ENCODE measurements at regions not wholly inside any gene's neighbourhood (a gene's known extent, or its start where the extent isn't known, plus 50 kb on each side); places are given as distances from the start of the nearest gene placed in this dataset.

DNA sequence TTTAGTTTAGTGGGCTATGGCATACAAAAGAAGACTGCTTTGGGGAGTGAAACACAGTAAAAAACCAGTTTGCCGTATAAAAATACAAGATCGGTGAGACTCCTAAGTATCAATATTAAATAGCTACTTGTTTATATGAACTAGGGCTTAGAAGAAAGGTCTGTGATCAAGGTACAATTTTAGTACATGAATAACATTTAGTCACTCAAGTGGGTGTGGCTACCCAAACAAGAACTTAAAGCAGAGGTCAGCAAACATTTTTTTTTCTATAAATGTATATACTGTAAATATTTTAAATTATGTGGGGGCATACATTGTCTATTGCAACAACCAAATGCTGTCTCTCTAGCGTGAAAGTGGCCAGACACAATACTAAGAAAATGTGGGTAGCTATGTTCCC is 1452.5 kb upstream of the NUDT12 start:
- no peak overlapping the region for H2AFZ ChIP-seq (replicated peaks; ENCODE audit: low read length, poor library complexity)
- H4K5ac ChIP-seq (ENCODE audit: low read depth, low read length): no peak overlapping the region
- H3K79me1 ChIP-seq (ENCODE audit: low read depth in 1 of 2, low read length in 2 of 2): no peaks in the 10 kb centered on the region
- TF ChIP-seq MXI1 (IDR thresholded peaks at IDR 0.05; ENCODE audit: borderline replicate concordance, low read depth, low read length) (no peak), MAFK (IDR thresholded peaks at IDR 0.05; ENCODE audit: low read depth, low read length) (no peak), CEBPB (IDR thresholded peaks at IDR 0.05; ENCODE audit: low read depth, low read length) (no peak)
- TF ChIP-seq, protein P1, sequence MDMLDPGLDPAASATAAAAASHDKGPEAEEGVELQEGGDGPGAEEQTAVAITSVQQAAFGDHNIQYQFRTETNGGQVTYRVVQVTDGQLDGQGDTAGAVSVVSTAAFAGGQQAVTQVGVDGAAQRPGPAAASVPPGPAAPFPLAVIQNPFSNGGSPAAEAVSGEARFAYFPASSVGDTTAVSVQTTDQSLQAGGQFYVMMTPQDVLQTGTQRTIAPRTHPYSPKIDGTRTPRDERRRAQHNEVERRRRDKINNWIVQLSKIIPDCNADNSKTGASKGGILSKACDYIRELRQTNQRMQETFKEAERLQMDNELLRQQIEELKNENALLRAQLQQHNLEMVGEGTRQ (IDR thresholded peaks at IDR 0.05; ENCODE audit: low read depth, low read length): no peak
- TF ChIP-seq, protein P2, sequence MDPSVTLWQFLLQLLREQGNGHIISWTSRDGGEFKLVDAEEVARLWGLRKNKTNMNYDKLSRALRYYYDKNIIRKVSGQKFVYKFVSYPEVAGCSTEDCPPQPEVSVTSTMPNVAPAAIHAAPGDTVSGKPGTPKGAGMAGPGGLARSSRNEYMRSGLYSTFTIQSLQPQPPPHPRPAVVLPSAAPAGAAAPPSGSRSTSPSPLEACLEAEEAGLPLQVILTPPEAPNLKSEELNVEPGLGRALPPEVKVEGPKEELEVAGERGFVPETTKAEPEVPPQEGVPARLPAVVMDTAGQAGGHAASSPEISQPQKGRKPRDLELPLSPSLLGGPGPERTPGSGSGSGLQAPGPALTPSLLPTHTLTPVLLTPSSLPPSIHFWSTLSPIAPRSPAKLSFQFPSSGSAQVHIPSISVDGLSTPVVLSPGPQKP (IDR thresholded peaks at IDR 0.05; ENCODE audit: borderline replicate concordance, low read depth, low read length): no peak
- H3K18ac ChIP-seq (ENCODE audit: low read depth, low read length): no peak overlapping the region
- DNase-seq (no peak), ATAC-seq (ENCODE audit: low read depth) (no peak)
- no peak overlapping the region for H3K4me2 ChIP-seq (ENCODE audit: low read depth, low read length)
- H2BK15ac ChIP-seq (ENCODE audit: low read depth, low read length): no peak overlapping the region
- no peak overlapping the region for H4K91ac ChIP-seq (ENCODE audit: insufficient read depth, low read depth, low read length)
- H2BK20ac ChIP-seq (ENCODE audit: low read depth, low read length): no peak overlapping the region
- no peaks in the 10 kb centered on the region for H4K20me1 ChIP-seq (ENCODE audit: insufficient read depth, low read length)
- H4K8ac ChIP-seq (ENCODE audit: low read depth in 2 of 2, low read length in 2 of 2): no peak overlapping the region
- H2BK120ac ChIP-seq (ENCODE audit: low read depth, low read length): no peak overlapping the region
- intact Hi-C loops (cut with micrococcal nuclease): no loop called here
- no peak overlapping the region for H3K56ac ChIP-seq (ENCODE audit: extremely low read depth, insufficient read depth, low read length)
- H2AK9ac ChIP-seq (replicated peaks; ENCODE audit: low read depth, low read length, poor library complexity): no peak overlapping the region
- H3K36me3 ChIP-seq (ENCODE audit: control insufficient read depth, insufficient read depth, low read length): no peaks in the 10 kb centered on the region
- no peak overlapping the region for H3K9ac ChIP-seq (ENCODE audit: low read depth, low read length)
- BruUV-seq (replicated peaks): no TSS peak
- in situ Hi-C loops (cut with MboI; ENCODE audit: low sequenced_read_pairs): no loop called here
- no peak overlapping the region for H3K4me3 ChIP-seq (ENCODE audit: insufficient read depth, low read depth, low read length)
- no peak overlapping the region for H3K27ac ChIP-seq (ENCODE audit: insufficient read depth, low read length)
- dilution Hi-C loops (cut with HindIII; ENCODE audit: low sequenced_read_pairs, unreplicated experiment): no loop called here
- no peak overlapping the region for H3K4ac ChIP-seq (ENCODE audit: low read depth, low read length)
- no peaks in the 10 kb centered on the region for H3K4me1 ChIP-seq (ENCODE audit: control insufficient read depth, insufficient read depth, low read length)
- no CpG with 5 or more reads among the region's 3 CpGs for WGBS, 2 experiments (ENCODE audit: extremely low coverage in 2 of 2, insufficient read length in 1 of 2)
- H3K27me3 ChIP-seq (ENCODE audit: control insufficient read depth, insufficient read depth, low read length): no peaks in the 10 kb centered on the region
- H2AK5ac ChIP-seq (ENCODE audit: low read depth, low read length): no peak overlapping the region
- no peak overlapping the region for H3K23ac ChIP-seq (ENCODE audit: low read depth, low read length)
- no peak overlapping the region for H3K14ac ChIP-seq (replicated peaks; ENCODE audit: low read depth, low read length)
- 0 out of 2 replicates have a peak, but pooled peaks cover 2% of the 10 kb centered on the region for H3K9me3 ChIP-seq (ENCODE audit: control insufficient read depth, insufficient read depth, low read length)
- POLR2A ChIA-PET (ENCODE audit: unreplicated experiment): no interaction called here
- CTCF ChIA-PET: no interaction called here
- H2BK5ac ChIP-seq (ENCODE audit: low read depth, low read length, poor library complexity, severe bottlenecking): no peak overlapping the region
- no peaks in the 10 kb centered on the region for H3K9me1 ChIP-seq (ENCODE audit: insufficient read depth, low read length)

All from IMR-90 (cell line).